ENCODE measurements at regions not wholly inside any gene's neighbourhood (a gene's known extent, or its start where the extent isn't known, plus 50 kb on each side); places are given as distances from the start of the nearest gene placed in this dataset.

GRCh38 chr15:25246641-25247406, 192.0 kb downstream of the UBE3A start:
- no peak overlapping the region for H3K4me3 ChIP-seq
- no peaks in the 10 kb centered on the region for H3K9me3 ChIP-seq (replicated peaks; ENCODE audit: control insufficient read depth, insufficient read depth, low read depth, low read length)
- no TSS peak for BruUV-seq (replicated peaks)
- no peak overlapping the region for H3K4me2 ChIP-seq (ENCODE audit: insufficient read depth, low read length)
- no peak for DNase-seq (ENCODE audit: extremely low read depth in 1 of 4, low spot score in 3 of 4)
- no peaks in the 10 kb centered on the region for H3K36me3 ChIP-seq (ENCODE audit: control insufficient read depth, insufficient read depth, low read length)
- CTCF ChIA-PET (ENCODE audit: low intra/inter-chr PET ratio): no interaction called here
- H2AFZ ChIP-seq (ENCODE audit: low read depth, low read length): no peak overlapping the region
- H3K79me2 ChIP-seq (ENCODE audit: control insufficient read depth, insufficient read depth, low read length): no peaks in the 10 kb centered on the region
- H3K9ac ChIP-seq (ENCODE audit: insufficient read depth in 1 of 2, low read depth in 2 of 2, low read length in 2 of 2): no peak overlapping the region
- intact Hi-C loops (cut with micrococcal nuclease): no loop called here
- H4K20me1 ChIP-seq (replicated peaks; ENCODE audit: control insufficient read depth, insufficient read depth, low read length): no peaks in the 10 kb centered on the region
- in situ Hi-C loops (cut with MboI): no loop called here
- no peaks in the 10 kb centered on the region for H3K4me1 ChIP-seq (replicated peaks in 1 of 2; ENCODE audit: control insufficient read depth in 2 of 2, insufficient read depth in 2 of 2, low read length in 2 of 2)
- no peak overlapping the region for H3K27ac ChIP-seq (ENCODE audit: extremely low read depth, low read depth, low read length)
- H3K27me3 ChIP-seq (ENCODE audit: control insufficient read depth in 2 of 2, insufficient read depth in 2 of 2, low read length in 2 of 2): no peaks in the 10 kb centered on the region
- ATAC-seq: no peak
- no peak for FAIRE-seq
- WGBS (ENCODE audit: insufficient coverage, low coverage, missing lambda C conversion rate): 0% methylated on average over 17 of the region's 20 CpGs
- POLR2A ChIA-PET: no interaction called here
- no peaks in the 10 kb centered on the region for H3K9me1 ChIP-seq (ENCODE audit: control insufficient read depth, insufficient read depth, low read length)
- no peak for TF ChIP-seq HDAC8 (tag; IDR thresholded peaks at IDR 0.05)
- no peak for TF ChIP-seq RFX5 (IDR thresholded peaks at IDR 0.05; ENCODE audit: low read depth, low read length)
- no peak for TF ChIP-seq TCF7L2 (IDR thresholded peaks at IDR 0.05; ENCODE audit: low read depth, low read length)
- TF ChIP-seq KLF10 (CRISPR knock-in tag; IDR thresholded peaks at IDR 0.05): no peak
- no peak for TF ChIP-seq USF1 (CRISPR knock-in tag; IDR thresholded peaks at IDR 0.05)
- TF ChIP-seq GABPA (tag; conservative IDR thresholded peaks at IDR 0.05; ENCODE audit: low read depth): no peak
- no peak for TF ChIP-seq ZNF408 (CRISPR knock-in tag; IDR thresholded peaks at IDR 0.05; ENCODE audit: low read depth)
- TF ChIP-seq PCBP2 (IDR thresholded peaks at IDR 0.05; ENCODE audit: low read depth, low read length, poor library complexity, severe bottlenecking): no peak
- TF ChIP-seq NR1H2 (CRISPR knock-in tag; IDR thresholded peaks at IDR 0.05): no peak
- TF ChIP-seq ILK (tag; IDR thresholded peaks at IDR 0.05; ENCODE audit: borderline replicate concordance, low read depth): no peak
- no peak for TF ChIP-seq ZNF444 (CRISPR knock-in tag; IDR thresholded peaks at IDR 0.05)
- TF ChIP-seq FOXM1 (IDR thresholded peaks at IDR 0.05; ENCODE audit: low read depth): no peak
- TF ChIP-seq FOXM1 (CRISPR knock-in tag; IDR thresholded peaks at IDR 0.05; ENCODE audit: low read depth): no peak
- TF ChIP-seq ZNF518B (CRISPR knock-in tag; IDR thresholded peaks at IDR 0.05): no peak
- no peak for TF ChIP-seq CTCFL (IDR thresholded peaks at IDR 0.05; ENCODE audit: borderline replicate concordance, insufficient read depth, low read depth, low read length, poor library complexity, severe bottlenecking)
- TF ChIP-seq ZEB2 (IDR thresholded peaks at IDR 0.05): no peak
- TF ChIP-seq GTF2F1 (IDR thresholded peaks at IDR 0.05; ENCODE audit: low read depth, low read length): no peak
